ENCODE measurements at regions not wholly inside any gene's neighbourhood (a gene's known extent, or its start where the extent isn't known, plus 50 kb on each side); places are given as distances from the start of the nearest gene placed in this dataset.

DNA sequence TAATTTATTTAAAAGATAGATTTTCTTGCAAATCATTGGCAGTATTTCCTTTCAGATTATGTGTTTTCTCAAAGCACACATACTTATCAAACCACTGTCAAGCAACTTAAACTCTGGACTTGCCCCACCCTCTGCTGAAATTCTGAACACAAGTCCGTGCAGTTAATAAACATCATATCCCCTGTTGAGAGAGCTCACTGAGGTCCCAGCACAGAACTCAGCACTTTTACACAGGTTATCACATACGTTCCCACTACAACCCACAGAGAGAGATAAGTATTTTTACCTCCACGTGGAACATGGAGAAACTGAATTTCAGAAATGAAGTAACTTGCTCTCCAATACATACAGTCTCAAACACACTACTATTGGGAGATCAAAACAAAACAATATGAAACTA lies 267.6 kb upstream of the IGF1R start:
- Histone ChIP-seq H3K4me1 (no peaks in the 10 kb centered on the region), H3K36me3 (no peaks in the 10 kb centered on the region), H3K9me3 (peaks cover 0 to 13% of the 10 kb centered on the region in 2 donors), H3K27me3 (no peaks in the 10 kb centered on the region), H3K27ac (no peak overlapping the region), H3K4me3 (no peak overlapping the region)
- no peak for DNase-seq (ENCODE audit: low spot score in 2 of 2)
- TF ChIP-seq, protein P1, sequence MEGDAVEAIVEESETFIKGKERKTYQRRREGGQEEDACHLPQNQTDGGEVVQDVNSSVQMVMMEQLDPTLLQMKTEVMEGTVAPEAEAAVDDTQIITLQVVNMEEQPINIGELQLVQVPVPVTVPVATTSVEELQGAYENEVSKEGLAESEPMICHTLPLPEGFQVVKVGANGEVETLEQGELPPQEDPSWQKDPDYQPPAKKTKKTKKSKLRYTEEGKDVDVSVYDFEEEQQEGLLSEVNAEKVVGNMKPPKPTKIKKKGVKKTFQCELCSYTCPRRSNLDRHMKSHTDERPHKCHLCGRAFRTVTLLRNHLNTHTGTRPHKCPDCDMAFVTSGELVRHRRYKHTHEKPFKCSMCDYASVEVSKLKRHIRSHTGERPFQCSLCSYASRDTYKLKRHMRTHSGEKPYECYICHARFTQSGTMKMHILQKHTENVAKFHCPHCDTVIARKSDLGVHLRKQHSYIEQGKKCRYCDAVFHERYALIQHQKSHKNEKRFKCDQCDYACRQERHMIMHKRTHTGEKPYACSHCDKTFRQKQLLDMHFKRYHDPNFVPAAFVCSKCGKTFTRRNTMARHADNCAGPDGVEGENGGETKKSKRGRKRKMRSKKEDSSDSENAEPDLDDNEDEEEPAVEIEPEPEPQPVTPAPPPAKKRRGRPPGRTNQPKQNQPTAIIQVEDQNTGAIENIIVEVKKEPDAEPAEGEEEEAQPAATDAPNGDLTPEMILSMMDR (IDR thresholded peaks at IDR 0.05) = no peak
- TF ChIP-seq POLR2AphosphoS5 (IDR thresholded peaks at IDR 0.05) (no peak), POLR2A (IDR thresholded peaks at IDR 0.05) (no peak)
- intact Hi-C loops (cut with DNase I; ENCODE audit: low total_unique reads) = loop anchor here (1.0 kb wide), 1 partner anchor 12 kb away; no protein-coding TSS in a partner anchor

DNA sequence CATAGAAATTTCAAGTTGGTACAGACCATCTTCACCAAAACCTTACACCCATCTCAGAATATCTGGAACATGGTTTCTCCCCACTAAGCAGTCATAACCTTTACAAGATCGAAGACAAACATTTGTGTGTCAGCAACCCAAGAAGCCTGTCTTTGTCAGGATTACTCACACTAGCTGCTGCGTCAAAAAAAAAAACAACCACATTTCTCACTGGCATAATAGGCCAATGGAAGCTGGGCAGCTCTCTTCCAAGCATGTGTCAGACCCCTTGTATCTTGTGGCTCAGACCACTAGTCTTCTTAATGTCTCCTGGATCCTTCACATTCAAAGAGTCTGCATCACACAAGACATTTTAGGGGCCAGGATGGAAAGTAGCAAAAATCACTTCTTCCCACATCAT lies 266.9 kb upstream of the IGF1R start:
- H3K4me3 ChIP-seq = no peak overlapping the region
- no peak overlapping the region for H3K27ac ChIP-seq
- intact Hi-C loops (cut with DNase I; ENCODE audit: low total_unique reads) = loop anchor here (1.0 kb wide), 1 partner anchor 13 kb away; no protein-coding TSS in a partner anchor

DNA sequence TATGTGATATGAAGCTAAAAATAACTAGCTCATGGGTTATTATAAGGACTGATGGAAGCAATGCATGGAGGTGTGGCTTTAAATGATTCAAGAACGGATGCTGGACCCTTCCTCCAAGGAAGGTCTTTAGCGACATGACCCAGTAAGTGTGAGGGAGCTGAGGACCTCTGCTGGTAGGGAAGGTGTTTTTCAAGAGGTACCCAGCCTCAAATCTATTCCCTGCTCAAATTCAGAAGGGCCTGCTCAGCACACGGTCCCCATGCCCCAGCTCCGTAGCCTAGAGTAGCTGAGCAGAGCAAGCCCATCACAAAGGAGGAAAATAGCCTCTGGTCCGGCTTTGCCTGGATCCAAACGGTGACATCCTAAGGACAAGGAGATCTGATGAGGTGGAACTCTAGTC lies 266.2 kb upstream of the IGF1R start:
- intact Hi-C loops (cut with DNase I; ENCODE audit: low total_unique reads) = no loop called here
- no peak overlapping the region for H3K4me3 ChIP-seq
- H3K4me1 ChIP-seq = no peaks in the 10 kb centered on the region
- H3K36me3 ChIP-seq = no peaks in the 10 kb centered on the region
- no peak for DNase-seq (ENCODE audit: low spot score in 2 of 2)
- peaks cover 0 to 13% of the 10 kb centered on the region in 2 donors for H3K9me3 ChIP-seq
- H3K27me3 ChIP-seq = no peaks in the 10 kb centered on the region
- H3K27ac ChIP-seq = no peak overlapping the region
- no peak for TF ChIP-seq POLR2A (IDR thresholded peaks at IDR 0.05)
- no peak for TF ChIP-seq POLR2AphosphoS5 (IDR thresholded peaks at IDR 0.05)
- TF ChIP-seq, protein P1 (IDR thresholded peaks at IDR 0.05) = no peak

More for the DNA sequence above, 266.9 kb upstream of the IGF1R start:
- Histone ChIP-seq H3K27me3 (no peaks in the 10 kb centered on the region), H3K9me3 (peaks cover 0 to 13% of the 10 kb centered on the region in 2 donors), H3K4me1 (no peaks in the 10 kb centered on the region), H3K36me3 (no peaks in the 10 kb centered on the region)
- no peak for DNase-seq (ENCODE audit: low spot score in 2 of 2)
- no peak for TF ChIP-seq POLR2A (IDR thresholded peaks at IDR 0.05)
- TF ChIP-seq POLR2AphosphoS5 (IDR thresholded peaks at IDR 0.05) = no peak
- TF ChIP-seq, protein P1 (IDR thresholded peaks at IDR 0.05) = no peak

DNA sequence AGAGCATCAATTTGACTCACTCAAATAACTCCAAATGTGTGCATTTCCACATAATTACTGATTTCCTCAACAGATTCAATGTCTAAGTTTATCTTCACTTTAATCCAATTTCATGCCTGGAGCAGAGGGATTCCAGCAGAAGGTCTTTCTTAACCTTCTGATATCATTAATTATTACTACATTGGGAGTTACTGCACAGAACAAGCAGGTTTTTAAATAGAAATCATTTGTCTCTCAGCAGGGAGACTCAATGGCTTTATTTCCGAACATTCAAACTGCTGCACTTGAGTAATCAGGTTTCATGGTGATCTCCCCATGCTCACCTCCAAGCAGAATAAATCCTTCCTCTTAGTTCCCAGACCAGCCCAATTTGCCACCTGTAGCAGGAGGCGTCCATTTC lies 264.8 kb upstream of the IGF1R start:
- no peaks in the 10 kb centered on the region for H3K27me3 ChIP-seq
- TF ChIP-seq POLR2A (IDR thresholded peaks at IDR 0.05) = no peak
- TF ChIP-seq, protein P1 (IDR thresholded peaks at IDR 0.05) = no peak
- TF ChIP-seq POLR2AphosphoS5 (IDR thresholded peaks at IDR 0.05) = no peak
- no peaks in the 10 kb centered on the region for H3K36me3 ChIP-seq
- no peaks in the 10 kb centered on the region for H3K4me1 ChIP-seq
- intact Hi-C loops (cut with DNase I; ENCODE audit: low total_unique reads) = no loop called here
- H3K27ac ChIP-seq = no peak overlapping the region
- H3K4me3 ChIP-seq = no peak overlapping the region
- no peak for DNase-seq (ENCODE audit: low spot score in 2 of 2)
- H3K9me3 ChIP-seq = peaks cover 0 to 10% of the 10 kb centered on the region in 2 donors

DNA sequence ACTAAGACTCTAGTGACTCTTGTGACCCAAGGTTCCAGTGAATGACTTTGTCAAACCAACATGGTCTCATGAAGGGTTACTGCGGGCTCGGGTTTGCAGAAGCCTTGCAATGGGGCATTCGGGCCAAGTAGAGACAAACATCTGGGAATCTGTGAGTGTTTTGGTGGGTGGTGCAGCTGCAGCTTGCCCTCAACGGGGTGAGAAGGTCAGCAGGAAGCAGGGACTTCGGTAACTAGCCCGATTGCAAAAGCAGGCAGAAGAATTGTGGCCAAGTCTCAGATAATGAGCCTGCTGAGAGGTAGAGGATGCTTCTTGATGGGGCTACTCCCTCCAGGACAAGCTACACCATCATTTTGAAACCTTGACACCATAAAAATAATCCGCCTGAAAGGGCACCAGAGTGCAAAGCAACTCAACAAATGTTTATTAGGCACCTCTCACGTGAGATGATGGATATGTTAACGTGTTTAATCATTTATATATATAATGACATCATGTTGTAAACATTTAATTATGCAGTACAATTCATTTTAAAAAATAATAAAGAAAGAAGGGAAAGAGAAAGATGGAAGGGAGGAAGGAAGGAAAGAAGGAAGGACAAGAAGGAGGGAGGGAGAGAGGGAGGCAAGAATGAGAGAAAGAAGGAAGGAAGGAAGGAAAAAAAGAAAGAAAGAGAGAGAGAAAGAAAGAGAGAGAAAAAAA lies 263.9 kb upstream of the IGF1R start:
- Histone ChIP-seq H3K36me3 (no peaks in the 10 kb centered on the region), H3K4me1 (no peaks in the 10 kb centered on the region), H3K27ac (no peak overlapping the region), H3K27me3 (no peaks in the 10 kb centered on the region), H3K4me3 (no peak overlapping the region), H3K9me3 (peaks cover 0 to 3% of the 10 kb centered on the region in 2 donors)
- TF ChIP-seq, protein P1 (IDR thresholded peaks at IDR 0.05) = no peak
- no peak for TF ChIP-seq POLR2A (IDR thresholded peaks at IDR 0.05)
- no peak for TF ChIP-seq POLR2AphosphoS5 (IDR thresholded peaks at IDR 0.05)
- intact Hi-C loops (cut with DNase I; ENCODE audit: low total_unique reads) = no loop called here
- no peak for DNase-seq (ENCODE audit: low spot score in 2 of 2)
